Stomach smooth muscle (tissue), 2 donors: ENCODE measurements at regions not wholly inside any gene's neighbourhood (a gene's known extent, or its start where the extent isn't known, plus 50 kb on each side); places are given as distances from the start of the nearest gene placed in this dataset.

Source experiments
- H3K27ac ChIP-seq: one replicate; pipeline ENCODE4 v1.7.0; 2013; ENCODE audit warnings: mild to moderate bottlenecking, low read length, inconsistent platforms
- H3K27me3 ChIP-seq, 2 donors: one replicate each; pipeline ENCODE4 v1.7.0; 2013; ENCODE audit warnings: low read length in 2 of 2; ENCODE audit not compliant: insufficient read depth in 2 of 2, control insufficient read depth in 1 of 2
- H3K36me3 ChIP-seq, 2 donors: one replicate each; pipeline ENCODE4 v1.7.0; 2013; ENCODE audit warnings: low read length in 2 of 2; ENCODE audit not compliant: control insufficient read depth in 2 of 2, insufficient read depth in 2 of 2
- H3K4me1 ChIP-seq: one replicate; pipeline ENCODE4 v1.7.0; 2013; ENCODE audit warnings: low read length; ENCODE audit not compliant: control insufficient read depth, insufficient read depth
- H3K4me3 ChIP-seq, 2 donors: one replicate each; pipeline ENCODE4 v1.7.0; 2013; ENCODE audit warnings: low read length in 2 of 2
- H3K9ac ChIP-seq, 2 donors: one replicate each; pipeline ENCODE4 v1.7.0; 2013; ENCODE audit warnings: low read length in 2 of 2, mild to moderate bottlenecking in 1 of 2
- H3K9me3 ChIP-seq, 2 donors: one replicate each; pipeline ENCODE4 v1.7.0; 2013; ENCODE audit warnings: low read length in 2 of 2; ENCODE audit not compliant: control insufficient read depth in 2 of 2
- donor health status: healthy.
- donor health status: Pancreatic carcinoma.

- no peaks in the 10 kb centered on the region for H3K36me3 ChIP-seq
- no peak overlapping the region for H3K27ac ChIP-seq
- H3K4me3 ChIP-seq, result no peak overlapping the region
- no peaks in the 10 kb centered on the region for H3K4me1 ChIP-seq
- no peaks in the 10 kb centered on the region for H3K27me3 ChIP-seq
- no peaks in the 10 kb centered on the region for H3K9me3 ChIP-seq
- H3K9ac ChIP-seq, result no peak overlapping the region
Observed at GRCh38 chr18:51753365-51754057, 556.0 kb upstream of the MEX3C start.

- no peaks in the 10 kb centered on the region for H3K4me1 ChIP-seq
- H3K36me3 ChIP-seq, result no peaks in the 10 kb centered on the region
- no peak overlapping the region for H3K27ac ChIP-seq
- no peak overlapping the region for H3K9ac ChIP-seq
- H3K4me3 ChIP-seq, result no peak overlapping the region
- no peaks in the 10 kb centered on the region for H3K27me3 ChIP-seq
- no peaks in the 10 kb centered on the region for H3K9me3 ChIP-seq
Observed at GRCh38 chr18:51754566-51754965, 557.1 kb upstream of the MEX3C start.

DNA sequence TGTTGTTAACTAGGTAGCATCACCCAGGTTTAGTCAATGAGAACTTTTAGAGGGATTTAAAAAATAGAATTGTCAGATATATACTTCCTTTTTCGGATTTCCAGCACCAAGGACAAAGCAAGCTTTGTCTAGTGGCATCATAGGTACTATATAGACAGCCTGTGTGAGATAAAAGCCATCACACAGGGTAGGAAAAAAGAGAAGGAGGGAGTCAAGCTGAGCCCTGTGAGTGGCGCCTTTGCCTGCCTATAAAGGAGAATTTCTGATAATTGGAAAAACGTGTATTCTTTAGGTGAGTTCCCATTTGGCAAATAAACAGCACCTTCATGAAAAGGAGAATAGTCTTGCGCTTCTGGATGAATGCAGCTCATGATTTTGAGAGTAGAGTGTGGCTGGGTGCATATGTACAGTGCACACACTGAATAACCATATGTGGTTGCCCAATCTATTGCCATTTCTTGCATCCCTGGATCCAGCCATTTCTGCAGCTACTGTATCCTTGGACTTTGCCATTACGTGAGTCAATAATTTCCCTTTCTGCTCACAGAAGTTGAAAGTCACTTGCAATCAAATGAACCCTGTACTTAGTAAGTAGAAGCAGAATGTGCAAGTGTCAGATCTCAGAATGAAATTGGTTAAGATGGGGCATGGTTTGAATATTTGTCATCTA lies 559.9 kb upstream of the MEX3C start:
- no peaks in the 10 kb centered on the region for H3K27me3 ChIP-seq
- no peak overlapping the region for H3K4me3 ChIP-seq
- H3K9ac ChIP-seq, result no peak overlapping the region
- no peaks in the 10 kb centered on the region for H3K4me1 ChIP-seq
- H3K9me3 ChIP-seq, result no peaks in the 10 kb centered on the region
- H3K36me3 ChIP-seq, result no peaks in the 10 kb centered on the region
- H3K27ac ChIP-seq, result no peak overlapping the region

DNA sequence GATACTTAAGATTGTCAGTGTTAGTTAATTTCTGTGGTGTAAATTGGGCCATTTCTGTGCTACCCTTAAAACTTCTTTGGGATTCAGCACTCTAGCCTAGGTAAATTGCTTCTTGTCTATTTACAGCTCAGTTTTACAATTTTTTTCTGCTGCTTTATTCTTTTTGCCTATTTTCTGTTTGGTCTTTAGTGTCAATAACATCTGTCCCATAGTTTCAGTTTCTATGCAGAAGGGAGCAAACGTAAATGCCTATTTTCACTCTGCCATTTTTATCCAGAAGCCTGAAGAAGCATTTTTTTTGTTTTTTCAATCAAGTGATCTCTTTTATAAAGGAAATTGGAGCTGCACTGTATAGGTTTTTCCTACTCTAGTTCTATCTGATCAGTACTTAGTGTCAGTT lies 564.9 kb upstream of the MEX3C start:
- H3K4me1 ChIP-seq, result no peaks in the 10 kb centered on the region
- H3K27ac ChIP-seq, result no peak overlapping the region
- H3K27me3 ChIP-seq, result peaks cover 0 to 4% of the 10 kb centered on the region in 2 donors
- H3K36me3 ChIP-seq, result no peaks in the 10 kb centered on the region
- H3K9ac ChIP-seq, result no peak overlapping the region
- H3K4me3 ChIP-seq, result no peak overlapping the region
- no peaks in the 10 kb centered on the region for H3K9me3 ChIP-seq

DNA sequence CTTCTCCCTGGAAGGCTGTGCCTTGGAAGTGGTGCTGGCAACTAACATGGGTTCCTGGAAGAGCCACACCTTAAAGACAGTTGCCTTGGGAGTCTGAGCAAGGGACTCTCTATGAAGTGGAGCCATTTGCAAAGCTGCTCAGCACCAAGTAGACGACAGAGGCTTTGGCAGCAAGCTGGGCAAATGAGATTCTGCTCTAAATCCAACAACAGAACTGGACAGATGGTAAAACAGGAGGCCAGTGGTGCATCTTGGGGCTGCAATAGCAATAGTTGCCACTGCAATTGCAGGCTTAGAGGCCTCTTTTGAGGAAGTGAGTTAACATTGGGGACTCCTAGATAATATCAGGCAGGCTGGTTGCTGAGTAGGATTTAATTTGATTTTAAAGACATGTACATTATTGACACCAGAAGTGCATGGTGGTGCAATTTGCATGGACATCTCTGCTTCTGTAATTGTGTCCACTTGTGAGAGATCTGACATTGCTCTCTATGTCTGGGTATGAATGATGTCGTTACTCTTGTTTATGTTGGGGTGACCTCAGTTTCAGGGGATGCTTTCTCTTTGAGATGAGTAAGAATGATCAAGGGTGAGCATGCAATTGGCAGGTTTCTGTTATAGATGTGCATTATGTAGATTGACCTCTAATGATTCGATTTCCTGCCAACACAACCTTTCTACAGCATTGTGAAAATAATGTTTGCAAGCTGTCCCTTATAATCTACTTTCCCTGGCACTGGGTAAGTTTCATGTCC lies 568.3 kb upstream of the MEX3C start:
- Histone ChIP-seq H3K4me1 (no peaks in the 10 kb centered on the region), H3K27ac (no peak overlapping the region), H3K9me3 (no peaks in the 10 kb centered on the region), H3K36me3 (no peaks in the 10 kb centered on the region), H3K9ac (no peak overlapping the region), H3K4me3 (no peak overlapping the region), H3K27me3 (peaks cover 0 to 4% of the 10 kb centered on the region in 2 donors)

- Histone ChIP-seq H3K9ac (no peak overlapping the region), H3K9me3 (no peaks in the 10 kb centered on the region), H3K36me3 (no peaks in the 10 kb centered on the region), H3K4me1 (no peaks in the 10 kb centered on the region), H3K27me3 (peaks cover 0 to 4% of the 10 kb centered on the region in 2 donors), H3K4me3 (no peak overlapping the region), H3K27ac (no peak overlapping the region)
Observed at GRCh38 chr18:51767293-51767692, 569.8 kb upstream of the MEX3C start.

DNA sequence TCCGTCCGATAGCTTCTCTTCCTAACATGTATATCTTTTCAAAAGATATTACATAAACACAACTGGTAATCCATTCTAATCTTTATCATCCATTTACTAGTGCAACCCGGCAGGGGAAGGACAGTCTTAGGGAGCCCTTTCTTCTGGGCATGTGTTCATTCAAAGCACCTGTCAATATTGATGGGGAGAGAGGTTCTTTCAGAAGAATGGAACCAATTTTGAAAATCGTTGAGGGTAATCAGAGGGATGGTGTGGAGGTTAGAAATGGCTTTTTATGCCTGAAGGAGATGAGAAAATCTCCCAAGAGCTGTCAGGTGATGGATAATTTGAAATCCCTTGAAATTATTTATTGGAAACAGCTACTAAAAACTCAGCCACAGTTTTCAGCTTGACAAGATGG lies 561.9 kb upstream of the DCC start:
- Histone ChIP-seq H3K4me1 (no peaks in the 10 kb centered on the region), H3K9me3 (no peaks in the 10 kb centered on the region), H3K4me3 (no peak overlapping the region), H3K27me3 (no peaks in the 10 kb centered on the region), H3K36me3 (no peaks in the 10 kb centered on the region), H3K9ac (no peak overlapping the region), H3K27ac (no peak overlapping the region)

GRCh38 chr18:51789871-51790270 lies 550.1 kb upstream of the DCC start:
- no peak overlapping the region for H3K27ac ChIP-seq
- H3K9ac ChIP-seq, result no peak overlapping the region
- H3K36me3 ChIP-seq, result no peaks in the 10 kb centered on the region
- no peaks in the 10 kb centered on the region for H3K27me3 ChIP-seq
- no peak overlapping the region for H3K4me3 ChIP-seq
- no peaks in the 10 kb centered on the region for H3K9me3 ChIP-seq
- no peaks in the 10 kb centered on the region for H3K4me1 ChIP-seq

DNA sequence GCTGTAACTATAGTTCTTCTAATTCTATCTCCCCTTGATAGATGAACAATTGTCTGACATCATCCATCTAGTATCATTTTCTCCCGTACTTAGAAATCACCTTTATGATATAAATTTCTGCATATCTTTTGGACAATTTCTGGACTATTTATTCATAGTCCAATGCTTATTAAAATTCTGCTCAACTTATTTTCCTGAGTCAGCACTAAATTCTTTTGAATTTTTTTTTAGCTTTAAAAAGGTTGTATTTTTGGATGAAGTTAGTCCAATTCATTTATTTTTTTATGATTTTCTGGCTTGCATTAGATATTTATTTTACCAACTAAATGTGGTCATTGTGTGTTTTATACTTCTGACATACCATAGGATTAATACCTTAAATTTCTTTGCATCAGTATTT lies 538.5 kb upstream of the DCC start:
- Histone ChIP-seq H3K4me1 (no peaks in the 10 kb centered on the region), H3K4me3 (no peak overlapping the region), H3K9me3 (no peaks in the 10 kb centered on the region), H3K9ac (no peak overlapping the region), H3K27ac (no peak overlapping the region), H3K36me3 (no peaks in the 10 kb centered on the region), H3K27me3 (no peaks in the 10 kb centered on the region)

GRCh38 chr18:51802569-51803428 lies 537.2 kb upstream of the DCC start:
- Histone ChIP-seq H3K9ac (no peak overlapping the region), H3K4me3 (no peak overlapping the region), H3K36me3 (no peaks in the 10 kb centered on the region), H3K4me1 (no peaks in the 10 kb centered on the region), H3K9me3 (no peaks in the 10 kb centered on the region), H3K27ac (no peak overlapping the region), H3K27me3 (no peaks in the 10 kb centered on the region)
